SU-DHL-6 (cell line): ENCODE measurements at regions not wholly inside any gene's neighbourhood (a gene's known extent, or its start where the extent isn't known, plus 50 kb on each side); places are given as distances from the start of the nearest gene placed in this dataset.
"Not testable (repeated sequence)": the region's sequence is repeated elsewhere in the genome, so short reads cannot be mapped to it uniquely, and the experiment has no call there.

ENCODE experiments used
- H2AFZ ChIP-seq: fragments of 200-600 bp; sonication (generic); 2 replicates; pipeline ENCODE4 v1.6.1; 2014; ENCODE audit warnings: low read depth, mild to moderate bottlenecking, moderate library complexity, mixed read lengths, antibody characterized with exemption, low read length; ENCODE audit not compliant: severe bottlenecking
- H3F3A ChIP-seq: fragments of 200-600 bp; shearing (Covaris generic); 2 replicates; pipeline ENCODE4 v1.6.0; 2016; ENCODE audit warnings: antibody characterized with exemption, mild to moderate bottlenecking; ENCODE audit not compliant: insufficient read depth
- H3K27ac ChIP-seq: fragments of 200-600 bp; sonication (generic); 2 replicates; pipeline ENCODE4 v1.5.1; 2016; ENCODE audit warnings: low read depth, mild to moderate bottlenecking, low read length, moderate library complexity, mixed read lengths
- H3K27me3 ChIP-seq: fragments of 200-600 bp; sonication (generic), shearing (Covaris generic); 2 replicates; pipeline ENCODE4 v1.6.0; 2014; ENCODE audit warnings: mild to moderate bottlenecking, low read length
- H3K36me3 ChIP-seq: fragments of 200-600 bp; sonication (generic); 2 replicates; pipeline ENCODE4 v1.6.1; 2014; ENCODE audit warnings: mild to moderate bottlenecking, low read length, mixed read lengths
- H3K4me2 ChIP-seq: fragments of 300-600, 200-600 bp; shearing (Covaris generic), sonication (generic); 2 replicates; pipeline ENCODE4 v1.6.0; 2014; ENCODE audit warnings: low read length, low read depth, mild to moderate bottlenecking; ENCODE audit not compliant: poor library complexity, severe bottlenecking
- H3K4me3 ChIP-seq: fragments of 200-600 bp; sonication (generic); 2 replicates; pipeline ENCODE4 v1.5.1; 2014; ENCODE audit warnings: antibody characterized with exemption, low read length, mild to moderate bottlenecking, mixed read lengths; ENCODE audit not compliant: insufficient read depth, poor library complexity, severe bottlenecking
- H3K79me2 ChIP-seq: fragments of 200-600 bp; sonication (generic); 2 replicates; pipeline ENCODE4 v1.6.1; 2014; ENCODE audit warnings: mild to moderate bottlenecking, low read length, moderate library complexity; ENCODE audit not compliant: insufficient read depth
- H3K9ac ChIP-seq: fragments of 200-600 bp; sonication (generic); 2 replicates; pipeline ENCODE4 v1.7.0; 2014; ENCODE audit warnings: mild to moderate bottlenecking, low read length
- H3K9me2 ChIP-seq: fragments of 200-600 bp; sonication (generic); replicated peaks from 2 replicates; pipeline ENCODE4 v1.6.1; 2014; ENCODE audit warnings: low read length; ENCODE audit not compliant: insufficient read depth
- H3K9me3 ChIP-seq: fragments of 200-600 bp; sonication (generic); 2 replicates; pipeline ENCODE4 v1.6.1; 2014; ENCODE audit warnings: low read length, mixed read lengths; ENCODE audit not compliant: insufficient read depth
- H4K20me1 ChIP-seq: fragments of 200-600 bp; sonication (generic); 2 replicates; pipeline ENCODE4 v1.6.1; 2014; ENCODE audit warnings: low read depth, mild to moderate bottlenecking, antibody characterized with exemption, low read length, moderate library complexity, mixed read lengths
- CTCF ChIP-seq: fragments of 200-600 bp; sonication (generic); IDR thresholded peaks from one replicate; pipeline ENCODE4 v1.5.1; 2017; ENCODE audit warnings: antibody characterized with exemption, mild to moderate bottlenecking, low read length, moderate library complexity; ENCODE audit not compliant: insufficient read depth, poor library complexity, severe bottlenecking
- EZH2phosphoT487 ChIP-seq: fragments of 200-600 bp; sonication (generic), shearing (Covaris generic); conservative IDR thresholded peaks from 2 replicates; pipeline ENCODE4 v1.6.1; 2018; ENCODE audit warnings: mild to moderate bottlenecking, antibody characterized with exemption, low read length, moderate library complexity, mixed read lengths

DNA sequence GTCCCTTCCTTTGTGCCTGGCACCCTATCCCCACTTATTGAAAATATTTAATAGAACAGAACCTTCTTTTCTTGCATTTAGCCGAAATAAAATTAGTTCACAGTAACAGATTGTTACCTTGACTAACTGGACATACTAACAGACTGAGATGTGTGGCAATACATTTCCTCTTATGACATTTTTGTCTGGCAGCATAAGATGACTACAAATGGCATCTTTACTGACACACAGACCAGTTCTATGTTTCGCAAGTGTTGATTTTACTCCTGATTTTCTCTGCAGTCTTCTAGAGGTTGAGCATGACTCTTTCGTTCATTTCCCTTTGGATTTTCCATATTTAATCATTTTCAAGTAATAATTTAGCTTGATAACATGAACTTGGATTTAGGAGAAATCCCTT is 474.6 kb downstream of the CBLN4 start:
- Histone ChIP-seq H3K27ac (no peak overlapping the region), H2AFZ (no peak overlapping the region), H3K36me3 (no peaks in the 10 kb centered on the region), H3K79me2 (no peaks in the 10 kb centered on the region), H3K4me2 (no peak overlapping the region), H4K20me1 (no peaks in the 10 kb centered on the region), H3K27me3 (no peaks in the 10 kb centered on the region), H3K4me3 (no peak overlapping the region), H3K9me2 (no peaks in the 10 kb centered on the region), H3K9ac (no peak overlapping the region), H3K9me3 (no peaks in the 10 kb centered on the region), H3F3A (no peaks in the 10 kb centered on the region)
- TF ChIP-seq CTCF = no peak

GRCh38 chr20:55528482-55528881 is 476.8 kb downstream of the CBLN4 start:
- Histone ChIP-seq H3K9me2 (no peaks in the 10 kb centered on the region), H4K20me1 (no peaks in the 10 kb centered on the region), H3K36me3 (no peaks in the 10 kb centered on the region), H3K79me2 (no peaks in the 10 kb centered on the region), H3K9me3 (no peaks in the 10 kb centered on the region), H3K4me3 (no peak overlapping the region), H3F3A (no peaks in the 10 kb centered on the region), H3K27me3 (no peaks in the 10 kb centered on the region), H3K4me2 (no peak overlapping the region), H2AFZ (no peak overlapping the region), H3K27ac (no peak overlapping the region), H3K9ac (no peak overlapping the region)
- TF ChIP-seq EZH2phosphoT487 (no peak), CTCF (no peak)

DNA sequence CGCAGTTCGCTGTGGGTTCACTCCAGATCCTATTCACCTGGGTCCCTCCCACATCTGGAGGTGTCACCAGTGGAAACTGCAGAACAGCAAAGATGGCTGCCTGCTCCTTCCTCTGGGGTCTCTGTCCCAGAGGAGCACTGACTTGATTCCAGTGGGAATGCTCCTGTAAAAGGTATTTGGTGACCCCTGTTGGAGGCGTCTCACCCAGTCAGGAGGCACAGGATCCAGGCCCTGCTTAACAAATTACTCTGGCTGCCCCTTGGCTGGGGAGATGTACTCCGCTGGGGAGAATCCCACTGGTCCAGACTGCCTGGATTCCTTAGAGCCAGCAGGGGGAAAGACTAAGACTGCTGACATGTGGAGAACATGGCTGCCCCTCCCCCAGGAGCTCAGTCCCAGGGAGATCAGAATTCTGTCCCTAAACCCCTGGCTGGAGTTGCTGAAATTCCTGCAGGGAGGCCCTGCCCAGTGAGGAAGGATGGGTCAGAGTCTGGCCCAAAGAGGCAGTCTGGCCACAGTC is 483.0 kb downstream of the CBLN4 start:
- Histone ChIP-seq H3F3A (no peaks in the 10 kb centered on the region), H4K20me1 (no peaks in the 10 kb centered on the region), H3K79me2 (no peaks in the 10 kb centered on the region), H3K27ac (no peak overlapping the region), H3K9me2 (no peaks in the 10 kb centered on the region), H3K9ac (no peak overlapping the region), H3K4me3 (no peak overlapping the region), H3K9me3 (no peaks in the 10 kb centered on the region), H2AFZ (no peak overlapping the region), H3K27me3 (no peaks in the 10 kb centered on the region), H3K36me3 (no peaks in the 10 kb centered on the region), H3K4me2 (no peak overlapping the region)
- TF ChIP-seq CTCF = no peak
- no peak for TF ChIP-seq EZH2phosphoT487

DNA sequence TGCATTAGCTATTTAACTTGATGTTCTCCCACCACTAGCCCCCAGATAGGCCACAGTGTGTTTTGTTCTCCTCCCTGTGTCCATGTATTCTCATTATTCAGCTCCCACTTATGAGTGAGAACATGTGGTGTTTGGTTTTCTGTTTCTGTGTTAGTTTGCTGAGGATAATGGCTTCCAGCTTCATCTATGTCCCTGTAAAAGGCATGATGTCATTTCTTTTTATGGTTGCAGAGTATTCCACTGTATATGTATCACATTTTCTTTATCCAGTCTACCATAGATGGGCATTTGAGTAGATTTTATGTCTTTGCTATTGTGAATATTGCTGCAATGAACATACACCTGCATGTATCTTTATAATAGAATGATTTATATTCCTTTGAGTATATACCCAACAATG is 487.7 kb downstream of the CBLN4 start:
- H3F3A ChIP-seq, H3K27me3 ChIP-seq, H3K27ac ChIP-seq, H3K36me3 ChIP-seq, H3K9ac ChIP-seq, H3K79me2 ChIP-seq, H3K4me2 ChIP-seq, H2AFZ ChIP-seq, H3K9me2 ChIP-seq, H3K4me3 ChIP-seq, H4K20me1 ChIP-seq, H3K9me3 ChIP-seq: not testable (repeated sequence)
